Kidney (tissue), 13 donors: ENCODE measurements at regions not wholly inside any gene's neighbourhood (a gene's known extent, or its start where the extent isn't known, plus 50 kb on each side); places are given as distances from the start of the nearest gene placed in this dataset.
"Not testable (repeated sequence)": the region's sequence is repeated elsewhere in the genome, so short reads cannot be mapped to it uniquely, and the experiment has no call there.

Source experiments
- DNase-seq, 5 donors: peaks; one replicate each; pipeline ENCODE4 v3.0.0-alpha.2; 2013 to 2020
- FAIRE-seq: peaks from 2 replicates; lab custom pipeline; 2012; peaks lifted over from hg19 to GRCh38; lab: Jason Lieb, UNC
- H3K27ac ChIP-seq, 2 donors: one replicate each; pipeline ENCODE4 v1.7.0; 2013; ENCODE audit warnings: low read depth in 2 of 2, low read length in 2 of 2, inconsistent platforms in 1 of 2
- H3K27me3 ChIP-seq: one replicate; pipeline ENCODE4 v1.7.1; 2013; ENCODE audit warnings: low read length, inconsistent platforms; ENCODE audit not compliant: control insufficient read depth, insufficient read depth
- H3K36me3 ChIP-seq, 3 donors: one replicate each; pipeline versions ENCODE4 v1.7.0 to v1.7.1; 2013; ENCODE audit warnings: low read length in 3 of 3, control low read depth in 1 of 3, inconsistent platforms in 1 of 3; ENCODE audit not compliant: insufficient read depth in 3 of 3, control insufficient read depth in 2 of 3
- H3K4me1 ChIP-seq, 3 donors: one replicate each; pipeline versions ENCODE4 v1.7.0 to v1.7.1; 2013; ENCODE audit warnings: low read length in 3 of 3, inconsistent platforms in 1 of 3, low read depth in 1 of 3; ENCODE audit not compliant: control insufficient read depth in 2 of 3, insufficient read depth in 2 of 3
- H3K4me3 ChIP-seq, 3 donors: one replicate each; pipeline versions ENCODE4 v1.7.0 to v1.8.1; 2013; ENCODE audit warnings: low read length in 3 of 3, control low read depth in 1 of 3, inconsistent platforms in 1 of 3
- H3K9ac ChIP-seq, 3 donors: one replicate each; pipeline versions ENCODE4 v1.7.0 to v1.7.1; 2013; ENCODE audit warnings: low read length in 3 of 3, control low read depth in 1 of 3, inconsistent platforms in 1 of 3
- H3K9me3 ChIP-seq, 3 donors: one replicate each; pipeline versions ENCODE4 v1.7.0 to v1.7.1; 2013; ENCODE audit warnings: low read length in 3 of 3, control low read depth in 1 of 3, inconsistent platforms in 1 of 3; ENCODE audit not compliant: control insufficient read depth in 2 of 3, insufficient read depth in 1 of 3
- intact Hi-C: fragments of 100-400 bp; cut with DNase I; formaldehyde crosslinking; loops from one replicate; pipeline ENCODE4 v1.11.1; 2022
- TF ChIP-seq, protein P1 (sequence below): IDR thresholded peaks from 3 replicates; pipeline ENCODE4 v1.5.1; 2012; ENCODE audit warnings: mild to moderate bottlenecking, moderate library complexity, borderline replicate concordance; ENCODE audit not compliant: insufficient read depth; ENCODE audit errors: extremely low read depth
- donor health status: control.
- donor health status: control.
- donor health status: control.
- donor health status: control.
- donor health status: control.
- donor health status: DM: yes; HTN: yes; CAD: no.
- donor health status: Normal renal cell carcinoma (clear cell type).

DNA sequence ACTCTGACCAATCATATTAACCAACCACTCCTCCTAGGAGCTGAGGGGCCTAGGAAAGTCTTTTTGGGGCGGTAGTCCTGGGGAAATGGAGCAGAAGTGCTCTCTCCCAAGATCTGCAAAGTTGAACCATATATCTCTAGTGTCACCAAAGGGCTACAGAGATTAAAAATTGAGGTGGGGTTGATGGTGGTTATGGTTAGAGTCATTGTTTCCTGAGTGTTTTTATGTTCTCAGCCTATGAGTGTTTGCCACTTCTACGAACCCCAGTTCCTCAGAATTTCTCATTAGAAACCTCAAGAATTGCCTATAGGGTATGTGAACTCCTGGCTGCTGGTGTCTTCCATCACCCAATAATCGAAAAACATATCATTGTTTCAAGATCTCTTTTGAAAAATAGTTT is 217.8 kb downstream of the CDRT15L2 start:
- H3K27ac ChIP-seq, result no peak overlapping the region
- no peak overlapping the region for H3K9ac ChIP-seq
- no peaks in the 10 kb centered on the region for H3K27me3 ChIP-seq
- DNase-seq, result no peak
- H3K9me3 ChIP-seq, result no peaks in the 10 kb centered on the region
- no peaks in the 10 kb centered on the region for H3K36me3 ChIP-seq
- no peaks in the 10 kb centered on the region for H3K4me1 ChIP-seq
- intact Hi-C loops, result no loop called here
- TF ChIP-seq, protein P1, sequence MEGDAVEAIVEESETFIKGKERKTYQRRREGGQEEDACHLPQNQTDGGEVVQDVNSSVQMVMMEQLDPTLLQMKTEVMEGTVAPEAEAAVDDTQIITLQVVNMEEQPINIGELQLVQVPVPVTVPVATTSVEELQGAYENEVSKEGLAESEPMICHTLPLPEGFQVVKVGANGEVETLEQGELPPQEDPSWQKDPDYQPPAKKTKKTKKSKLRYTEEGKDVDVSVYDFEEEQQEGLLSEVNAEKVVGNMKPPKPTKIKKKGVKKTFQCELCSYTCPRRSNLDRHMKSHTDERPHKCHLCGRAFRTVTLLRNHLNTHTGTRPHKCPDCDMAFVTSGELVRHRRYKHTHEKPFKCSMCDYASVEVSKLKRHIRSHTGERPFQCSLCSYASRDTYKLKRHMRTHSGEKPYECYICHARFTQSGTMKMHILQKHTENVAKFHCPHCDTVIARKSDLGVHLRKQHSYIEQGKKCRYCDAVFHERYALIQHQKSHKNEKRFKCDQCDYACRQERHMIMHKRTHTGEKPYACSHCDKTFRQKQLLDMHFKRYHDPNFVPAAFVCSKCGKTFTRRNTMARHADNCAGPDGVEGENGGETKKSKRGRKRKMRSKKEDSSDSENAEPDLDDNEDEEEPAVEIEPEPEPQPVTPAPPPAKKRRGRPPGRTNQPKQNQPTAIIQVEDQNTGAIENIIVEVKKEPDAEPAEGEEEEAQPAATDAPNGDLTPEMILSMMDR, result no peak
- no peak overlapping the region for H3K4me3 ChIP-seq
- no peak for FAIRE-seq

DNA sequence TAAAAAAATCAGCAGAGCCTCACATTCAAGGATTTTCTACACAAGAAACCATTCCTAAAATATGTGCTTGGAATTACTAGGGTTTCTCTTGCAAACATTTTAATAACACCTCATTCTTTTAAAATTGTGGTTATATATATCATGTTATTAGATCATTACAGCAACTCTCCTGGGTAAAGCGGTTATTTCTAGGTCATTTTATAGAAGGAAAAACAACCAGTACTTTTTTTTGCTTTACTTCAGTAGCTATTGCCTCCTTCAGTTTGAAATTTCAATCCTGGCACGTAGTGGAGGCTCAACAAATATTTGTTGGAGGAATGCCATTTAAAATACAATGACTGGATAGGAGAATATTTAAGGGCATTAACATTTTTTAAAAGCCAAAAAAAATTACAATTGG is 220.6 kb downstream of the CDRT15L2 start:
- no peaks in the 10 kb centered on the region for H3K27me3 ChIP-seq
- no peaks in the 10 kb centered on the region for H3K4me1 ChIP-seq
- no peak overlapping the region for H3K4me3 ChIP-seq
- DNase-seq (no peak), FAIRE-seq (no peak)
- H3K9ac ChIP-seq, result no peak overlapping the region
- H3K27ac ChIP-seq, result no peak overlapping the region
- H3K9me3 ChIP-seq, result no peaks in the 10 kb centered on the region
- TF ChIP-seq, protein P1, result no peak
- no peaks in the 10 kb centered on the region for H3K36me3 ChIP-seq
- intact Hi-C loops, result no loop called here

DNA sequence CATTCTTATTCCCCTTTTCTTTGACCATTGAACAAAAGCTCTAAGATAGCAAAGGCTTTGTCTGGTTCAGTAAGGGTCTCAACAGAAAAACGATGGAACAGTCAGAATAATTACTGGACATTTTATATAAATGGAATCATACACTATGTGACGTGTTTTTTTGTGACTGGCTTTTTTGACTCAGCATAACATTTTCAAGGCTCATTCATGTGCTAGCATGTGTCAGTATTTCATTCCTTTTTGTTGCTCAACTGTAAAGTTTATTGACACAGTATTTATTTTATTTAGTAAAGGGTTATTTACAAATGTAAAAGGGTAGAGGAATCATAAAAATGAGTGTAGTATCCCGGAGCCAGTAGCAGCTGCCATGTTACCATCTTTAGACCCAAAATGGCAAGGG is 226.2 kb downstream of the CDRT15L2 start:
- H3K4me3 ChIP-seq, result no peak overlapping the region
- no peak overlapping the region for H3K27ac ChIP-seq
- no peaks in the 10 kb centered on the region for H3K4me1 ChIP-seq
- DNase-seq (no peak), FAIRE-seq (no peak)
- no peaks in the 10 kb centered on the region for H3K36me3 ChIP-seq
- H3K9ac ChIP-seq, result no peak overlapping the region
- H3K9me3 ChIP-seq, result peaks cover 0 to 2% (median 0%) of the 10 kb centered on the region in 3 donors
- no peaks in the 10 kb centered on the region for H3K27me3 ChIP-seq
- TF ChIP-seq, protein P1, result no peak
- intact Hi-C loops, result no loop called here

DNA sequence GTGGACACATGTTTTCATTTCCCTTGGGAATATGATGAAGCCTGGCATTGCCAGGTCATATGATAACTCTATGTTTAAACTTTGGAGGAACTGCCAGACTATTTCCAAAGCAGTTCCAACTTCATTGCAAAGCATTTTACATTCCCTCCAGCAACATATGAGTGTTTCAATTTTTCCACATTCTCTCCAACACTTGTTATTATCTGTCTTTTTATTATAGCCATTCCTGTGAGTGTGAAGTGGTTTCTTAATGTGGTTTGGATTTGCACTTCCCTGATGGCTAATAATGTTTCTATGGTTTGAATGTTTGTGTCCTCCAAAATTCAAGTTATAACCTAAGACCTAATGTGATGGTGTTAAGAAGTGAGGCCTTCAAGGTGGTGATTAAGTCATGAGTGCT is 228.0 kb downstream of the CDRT15L2 start:
- intact Hi-C loops, H3K9ac ChIP-seq, H3K27ac ChIP-seq, H3K9me3 ChIP-seq, DNase-seq, FAIRE-seq, H3K4me1 ChIP-seq, H3K4me3 ChIP-seq, H3K36me3 ChIP-seq, H3K27me3 ChIP-seq: not testable (repeated sequence)

DNA sequence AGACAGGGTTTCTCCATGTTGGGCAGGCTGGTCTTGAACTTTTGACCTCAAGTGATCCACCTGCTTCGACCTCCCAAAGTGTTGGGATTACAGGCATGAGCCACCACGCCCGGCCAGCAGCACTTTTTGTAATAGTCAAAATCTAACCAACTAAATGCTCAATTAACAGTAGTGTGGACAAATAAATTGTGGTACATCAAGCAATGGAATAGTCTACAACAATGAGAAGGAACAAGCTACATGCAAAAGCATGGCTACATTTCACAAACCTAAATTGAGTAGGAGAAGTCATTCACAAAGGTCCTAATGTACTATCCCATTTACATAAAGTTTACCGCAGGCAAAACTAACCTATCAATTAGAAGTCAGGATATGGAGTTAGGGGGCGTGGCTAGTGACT is 227.4 kb downstream of the USP22 start:
- H3K9me3 ChIP-seq, DNase-seq, intact Hi-C loops, H3K27ac ChIP-seq, H3K36me3 ChIP-seq, H3K9ac ChIP-seq, H3K4me1 ChIP-seq, H3K4me3 ChIP-seq, H3K27me3 ChIP-seq, FAIRE-seq: not testable (repeated sequence)
